T-helper 17 cell (primary cell): ENCODE measurements at regions not wholly inside any gene's neighbourhood (a gene's known extent, or its start where the extent isn't known, plus 50 kb on each side); places are given as distances from the start of the nearest gene placed in this dataset.

ENCODE experiments used
- ATAC-seq: fragments of 150-1000 bp; cut with Tn5 transposase; 2 replicates; pipeline ENCODE4 v1.10.0; 2021; ENCODE audit warnings: mild to moderate bottlenecking, moderate library complexity
- DNase-seq, 3 donors: peaks; one replicate each; pipeline versions ENCODE4 v3.0.0 to v3.0.0-alpha.2; 2020 to 2021
- H3K9me3 ChIP-seq: one replicate; pipeline ENCODE4 v1.7.0; 2013; ENCODE audit warnings: low read length, mild to moderate bottlenecking; ENCODE audit not compliant: control insufficient read depth, poor library complexity, severe bottlenecking
- H3K27ac Mint-ChIP-seq: one replicate; pipeline ENCODE4 v1.8.0; 2022; ENCODE audit warnings: mild to moderate bottlenecking, moderate library complexity, mixed read lengths
- H3K27me3 Mint-ChIP-seq: one replicate; pipeline ENCODE4 v1.8.0; 2022; ENCODE audit warnings: mixed read lengths
- H3K36me3 Mint-ChIP-seq: one replicate; pipeline ENCODE4 v1.8.0; 2022; ENCODE audit warnings: low read depth, mixed read lengths
- H3K4me1 Mint-ChIP-seq: one replicate; pipeline ENCODE4 v1.8.0; 2022; ENCODE audit warnings: mild to moderate bottlenecking, mixed read lengths
- H3K4me3 Mint-ChIP-seq: one replicate; pipeline ENCODE4 v1.8.0; 2022; ENCODE audit warnings: mild to moderate bottlenecking, moderate library complexity, mixed read lengths

GRCh38 chr9:108113596-108113995 lies 624.0 kb upstream of the KLF4 start:
- no peaks in the 10 kb centered on the region for H3K27me3 Mint-ChIP-seq
- no peaks in the 10 kb centered on the region for H3K4me1 Mint-ChIP-seq
- no peaks in the 10 kb centered on the region for H3K36me3 Mint-ChIP-seq
- no peak for DNase-seq
- H3K4me3 Mint-ChIP-seq = no peak overlapping the region
- H3K27ac Mint-ChIP-seq = no peak overlapping the region
- no peak for ATAC-seq
- H3K9me3 ChIP-seq = no peaks in the 10 kb centered on the region

GRCh38 chr9:108109927-108110690 lies 620.5 kb upstream of the KLF4 start:
- H3K4me3 Mint-ChIP-seq = no peak overlapping the region
- DNase-seq (no peak), ATAC-seq (no peak)
- no peaks in the 10 kb centered on the region for H3K4me1 Mint-ChIP-seq
- H3K27ac Mint-ChIP-seq = no peak overlapping the region
- H3K9me3 ChIP-seq = no peaks in the 10 kb centered on the region
- no peaks in the 10 kb centered on the region for H3K27me3 Mint-ChIP-seq
- H3K36me3 Mint-ChIP-seq = no peaks in the 10 kb centered on the region

GRCh38 chr9:108108852-108109448 lies 619.4 kb upstream of the KLF4 start:
- ATAC-seq (no peak), DNase-seq (no peak)
- Mint-ChIP-seq H3K27ac (no peak overlapping the region), H3K4me1 (no peaks in the 10 kb centered on the region), H3K4me3 (no peak overlapping the region), H3K36me3 (no peaks in the 10 kb centered on the region), H3K27me3 (no peaks in the 10 kb centered on the region)
- H3K9me3 ChIP-seq = no peaks in the 10 kb centered on the region

GRCh38 chr9:108108280-108108851 lies 618.8 kb upstream of the KLF4 start:
- Mint-ChIP-seq H3K4me1 (no peaks in the 10 kb centered on the region), H3K27ac (no peak overlapping the region), H3K36me3 (no peaks in the 10 kb centered on the region), H3K4me3 (no peak overlapping the region), H3K27me3 (no peaks in the 10 kb centered on the region)
- ATAC-seq (no peak), DNase-seq (no peak)
- no peaks in the 10 kb centered on the region for H3K9me3 ChIP-seq

- H3K27ac Mint-ChIP-seq = no peak overlapping the region
- H3K36me3 Mint-ChIP-seq = no peaks in the 10 kb centered on the region
- H3K9me3 ChIP-seq = no peaks in the 10 kb centered on the region
- no peak overlapping the region for H3K4me3 Mint-ChIP-seq
- DNase-seq (no peak), ATAC-seq (no peak)
- no peaks in the 10 kb centered on the region for H3K27me3 Mint-ChIP-seq
- H3K4me1 Mint-ChIP-seq = no peaks in the 10 kb centered on the region
These were observed 616.3 kb upstream of the KLF4 start for GRCh38 chr9:108105885-108106284.

GRCh38 chr9:108104991-108105390 lies 615.4 kb upstream of the KLF4 start:
- Mint-ChIP-seq H3K4me3 (no peak overlapping the region), H3K36me3 (no peaks in the 10 kb centered on the region), H3K4me1 (no peaks in the 10 kb centered on the region), H3K27me3 (no peaks in the 10 kb centered on the region), H3K27ac (no peak overlapping the region)
- ATAC-seq (no peak), DNase-seq (no peak)
- H3K9me3 ChIP-seq = no peaks in the 10 kb centered on the region

- no peak for DNase-seq
- no peak for ATAC-seq
- Mint-ChIP-seq H3K27ac (no peak overlapping the region), H3K4me1 (no peaks in the 10 kb centered on the region), H3K36me3 (no peaks in the 10 kb centered on the region), H3K4me3 (no peak overlapping the region), H3K27me3 (no peaks in the 10 kb centered on the region)
- H3K9me3 ChIP-seq = no peaks in the 10 kb centered on the region
These were observed 613.6 kb upstream of the KLF4 start for GRCh38 chr9:108103046-108103693.

- Mint-ChIP-seq H3K4me1 (no peaks in the 10 kb centered on the region), H3K36me3 (no peaks in the 10 kb centered on the region), H3K27ac (no peak overlapping the region), H3K4me3 (no peak overlapping the region), H3K27me3 (no peaks in the 10 kb centered on the region)
- DNase-seq = no peak
- no peaks in the 10 kb centered on the region for H3K9me3 ChIP-seq
- no peak for ATAC-seq
These were observed 611.8 kb upstream of the KLF4 start for GRCh38 chr9:108101410-108101809.

- no peaks in the 10 kb centered on the region for H3K4me1 Mint-ChIP-seq
- no peaks in the 10 kb centered on the region for H3K36me3 Mint-ChIP-seq
These were observed 611.0 kb upstream of the KLF4 start for GRCh38 chr9:108100571-108100970.

GRCh38 chr9:108099854-108100253 lies 610.3 kb upstream of the KLF4 start:
- no peak for DNase-seq
- H3K36me3 Mint-ChIP-seq = no peaks in the 10 kb centered on the region
- no peak overlapping the region for H3K27ac Mint-ChIP-seq
- H3K4me1 Mint-ChIP-seq = no peaks in the 10 kb centered on the region
- no peak for ATAC-seq
- H3K4me3 Mint-ChIP-seq = no peak overlapping the region
- no peaks in the 10 kb centered on the region for H3K27me3 Mint-ChIP-seq
- no peaks in the 10 kb centered on the region for H3K9me3 ChIP-seq

More at GRCh38 chr9:108100571-108100970, 611.0 kb upstream of the KLF4 start:
- ATAC-seq = no peak
- no peaks in the 10 kb centered on the region for H3K9me3 ChIP-seq
- no peak overlapping the region for H3K27ac Mint-ChIP-seq
- no peak for DNase-seq
- H3K27me3 Mint-ChIP-seq = no peaks in the 10 kb centered on the region
- no peak overlapping the region for H3K4me3 Mint-ChIP-seq

- no peak overlapping the region for H3K4me3 Mint-ChIP-seq
- no peak for ATAC-seq
- H3K27me3 Mint-ChIP-seq = no peaks in the 10 kb centered on the region
- DNase-seq = no peak
- H3K36me3 Mint-ChIP-seq = no peaks in the 10 kb centered on the region
- no peaks in the 10 kb centered on the region for H3K9me3 ChIP-seq
- H3K4me1 Mint-ChIP-seq = no peaks in the 10 kb centered on the region
- no peak overlapping the region for H3K27ac Mint-ChIP-seq
These were observed 605.9 kb upstream of the KLF4 start for GRCh38 chr9:108095496-108095895.

- H3K9me3 ChIP-seq = no peaks in the 10 kb centered on the region
- H3K27ac Mint-ChIP-seq = no peak overlapping the region
- H3K4me1 Mint-ChIP-seq = no peaks in the 10 kb centered on the region
- no peak overlapping the region for H3K4me3 Mint-ChIP-seq
- no peaks in the 10 kb centered on the region for H3K36me3 Mint-ChIP-seq
- no peak for ATAC-seq
- H3K27me3 Mint-ChIP-seq = no peaks in the 10 kb centered on the region
- DNase-seq = no peak
These were observed 605.1 kb upstream of the KLF4 start for GRCh38 chr9:108094676-108094993.

GRCh38 chr9:108093773-108094675 lies 604.5 kb upstream of the KLF4 start:
- Mint-ChIP-seq H3K27me3 (no peaks in the 10 kb centered on the region), H3K4me3 (no peak overlapping the region), H3K27ac (no peak overlapping the region), H3K36me3 (no peaks in the 10 kb centered on the region), H3K4me1 (no peaks in the 10 kb centered on the region)
- ATAC-seq (no peak), DNase-seq (no peak)
- H3K9me3 ChIP-seq = no peaks in the 10 kb centered on the region
